Brain microvascular endothelial cell (primary cell): ENCODE measurements at regions not wholly inside any gene's neighbourhood (a gene's known extent, or its start where the extent isn't known, plus 50 kb on each side); places are given as distances from the start of the nearest gene placed in this dataset.

Source experiments
- DNase-seq: peaks from one replicate; pipeline ENCODE4 v3.0.0-alpha.2; 2020
- H3K27ac ChIP-seq: fragments of 250-450 bp; sonication (Bioruptor Pico); 2 replicates; pipeline ENCODE4 v1.5.1; 2020; ENCODE audit warnings: mild to moderate bottlenecking, moderate library complexity
- H3K27me3 ChIP-seq: fragments of 250-450 bp; sonication (Bioruptor Pico); replicated peaks from 2 replicates; pipeline ENCODE4 v1.5.1; 2020; ENCODE audit warnings: mild to moderate bottlenecking
- H3K36me3 ChIP-seq: fragments of 250-450 bp; sonication (Bioruptor Pico); replicated peaks from 2 replicates; pipeline ENCODE4 v1.5.1; 2020; ENCODE audit warnings: mild to moderate bottlenecking
- H3K4me3 ChIP-seq: 2 replicates; pipeline ENCODE4 v1.5.1; 2011; ENCODE audit warnings: low read depth, mild to moderate bottlenecking, control low read depth, low read length, moderate library complexity
- in situ Hi-C: cut with HindIII; loops from 2 replicates; pipeline ENCODE4 v1.10.0; 2017; ENCODE audit warnings: low sequenced_read_pairs, low pct_ligation_motif_present
- TF ChIP-seq, protein P1 (sequence below): IDR thresholded peaks from 2 replicates; pipeline ENCODE4 v1.5.1; 2011; ENCODE audit warnings: low read depth, mild to moderate bottlenecking, moderate library complexity, low read length, control low read depth, inconsistent platforms; ENCODE audit errors: missing control alignments

DNA sequence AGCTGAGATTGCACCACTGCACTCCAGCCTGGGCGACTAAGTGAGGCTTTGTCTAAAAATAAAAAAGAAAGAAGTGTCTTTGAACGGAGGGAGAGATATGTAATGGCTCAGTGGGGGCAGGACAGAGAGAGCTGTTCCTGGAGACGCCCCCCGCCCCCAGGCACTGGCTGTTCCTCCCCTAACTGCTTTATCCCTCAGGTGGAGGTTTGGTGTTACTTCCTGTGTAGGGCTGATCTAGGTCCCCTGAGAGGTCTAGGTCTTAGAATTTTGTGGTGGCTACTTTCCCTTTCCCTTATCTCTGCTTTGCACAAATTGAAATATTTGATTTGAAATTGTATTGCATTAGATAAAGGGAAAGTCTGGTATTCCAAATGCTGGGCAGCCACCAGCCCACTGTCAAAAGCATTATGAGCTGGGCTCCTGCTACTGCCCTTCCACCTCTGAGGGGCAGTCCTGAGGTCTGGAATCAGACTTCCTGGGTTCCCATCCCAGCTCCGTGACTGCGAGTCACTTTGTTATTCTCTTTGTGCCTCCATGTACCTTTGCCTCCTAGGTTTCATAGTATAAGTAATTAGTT, 134.8 kb upstream of the KIF26B start:
- TF ChIP-seq, protein P1, sequence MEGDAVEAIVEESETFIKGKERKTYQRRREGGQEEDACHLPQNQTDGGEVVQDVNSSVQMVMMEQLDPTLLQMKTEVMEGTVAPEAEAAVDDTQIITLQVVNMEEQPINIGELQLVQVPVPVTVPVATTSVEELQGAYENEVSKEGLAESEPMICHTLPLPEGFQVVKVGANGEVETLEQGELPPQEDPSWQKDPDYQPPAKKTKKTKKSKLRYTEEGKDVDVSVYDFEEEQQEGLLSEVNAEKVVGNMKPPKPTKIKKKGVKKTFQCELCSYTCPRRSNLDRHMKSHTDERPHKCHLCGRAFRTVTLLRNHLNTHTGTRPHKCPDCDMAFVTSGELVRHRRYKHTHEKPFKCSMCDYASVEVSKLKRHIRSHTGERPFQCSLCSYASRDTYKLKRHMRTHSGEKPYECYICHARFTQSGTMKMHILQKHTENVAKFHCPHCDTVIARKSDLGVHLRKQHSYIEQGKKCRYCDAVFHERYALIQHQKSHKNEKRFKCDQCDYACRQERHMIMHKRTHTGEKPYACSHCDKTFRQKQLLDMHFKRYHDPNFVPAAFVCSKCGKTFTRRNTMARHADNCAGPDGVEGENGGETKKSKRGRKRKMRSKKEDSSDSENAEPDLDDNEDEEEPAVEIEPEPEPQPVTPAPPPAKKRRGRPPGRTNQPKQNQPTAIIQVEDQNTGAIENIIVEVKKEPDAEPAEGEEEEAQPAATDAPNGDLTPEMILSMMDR, result no peak
- in situ Hi-C loops, result no loop called here
- H3K36me3 ChIP-seq, result no peaks in the 10 kb centered on the region
- no peaks in the 10 kb centered on the region for H3K27me3 ChIP-seq
- H3K27ac ChIP-seq, result no peak overlapping the region
- no peak for DNase-seq
- H3K4me3 ChIP-seq, result no peak overlapping the region

DNA sequence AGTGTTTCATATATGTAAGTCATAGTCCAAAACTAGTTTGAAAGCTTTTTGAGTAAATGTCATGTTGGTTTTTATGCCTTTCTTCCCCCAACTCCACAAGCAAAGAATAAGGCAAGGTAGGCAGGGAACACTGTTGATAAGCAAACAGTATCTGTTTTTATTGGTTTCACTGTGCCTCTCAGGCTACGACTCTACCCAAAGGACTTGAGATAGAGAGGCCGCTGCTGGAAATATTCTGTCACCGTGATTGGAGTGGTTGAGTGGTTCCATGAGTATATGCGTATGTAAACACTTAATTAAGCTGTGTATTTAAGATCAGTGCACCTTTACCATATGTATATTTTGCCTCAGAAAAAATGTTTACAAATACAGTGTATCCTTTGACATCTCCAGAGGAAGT, 138.1 kb upstream of the KIF26B start:
- Histone ChIP-seq H3K36me3 (no peaks in the 10 kb centered on the region), H3K27ac (no peak overlapping the region), H3K27me3 (no peaks in the 10 kb centered on the region), H3K4me3 (no peak overlapping the region)
- TF ChIP-seq, protein P1, result no peak
- DNase-seq, result no peak
- in situ Hi-C loops, result no loop called here

DNA sequence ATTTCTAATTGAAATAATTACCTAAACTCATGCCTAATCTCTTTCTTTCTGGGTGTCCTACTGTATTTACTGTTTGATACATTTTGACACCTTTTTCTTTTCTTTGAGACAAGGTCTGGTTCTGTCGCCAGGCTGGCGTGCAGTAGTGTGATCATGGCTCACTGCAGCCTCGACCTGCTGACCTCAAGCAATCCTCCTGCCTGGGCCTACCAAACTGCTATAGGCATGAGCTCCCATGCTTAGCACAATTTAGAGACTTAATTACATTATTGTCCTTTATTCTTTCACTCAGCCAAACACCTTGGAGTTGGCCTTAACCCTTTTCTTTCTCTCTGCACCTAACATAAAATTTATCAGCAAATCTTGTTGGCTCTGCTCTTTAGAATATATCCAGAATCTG, 139.8 kb upstream of the KIF26B start:
- H3K27ac ChIP-seq, result no peak overlapping the region
- TF ChIP-seq, protein P1, result no peak
- no peak overlapping the region for H3K4me3 ChIP-seq
- H3K27me3 ChIP-seq, result no peaks in the 10 kb centered on the region
- H3K36me3 ChIP-seq, result no peaks in the 10 kb centered on the region
- in situ Hi-C loops, result no loop called here
- DNase-seq, result no peak

DNA sequence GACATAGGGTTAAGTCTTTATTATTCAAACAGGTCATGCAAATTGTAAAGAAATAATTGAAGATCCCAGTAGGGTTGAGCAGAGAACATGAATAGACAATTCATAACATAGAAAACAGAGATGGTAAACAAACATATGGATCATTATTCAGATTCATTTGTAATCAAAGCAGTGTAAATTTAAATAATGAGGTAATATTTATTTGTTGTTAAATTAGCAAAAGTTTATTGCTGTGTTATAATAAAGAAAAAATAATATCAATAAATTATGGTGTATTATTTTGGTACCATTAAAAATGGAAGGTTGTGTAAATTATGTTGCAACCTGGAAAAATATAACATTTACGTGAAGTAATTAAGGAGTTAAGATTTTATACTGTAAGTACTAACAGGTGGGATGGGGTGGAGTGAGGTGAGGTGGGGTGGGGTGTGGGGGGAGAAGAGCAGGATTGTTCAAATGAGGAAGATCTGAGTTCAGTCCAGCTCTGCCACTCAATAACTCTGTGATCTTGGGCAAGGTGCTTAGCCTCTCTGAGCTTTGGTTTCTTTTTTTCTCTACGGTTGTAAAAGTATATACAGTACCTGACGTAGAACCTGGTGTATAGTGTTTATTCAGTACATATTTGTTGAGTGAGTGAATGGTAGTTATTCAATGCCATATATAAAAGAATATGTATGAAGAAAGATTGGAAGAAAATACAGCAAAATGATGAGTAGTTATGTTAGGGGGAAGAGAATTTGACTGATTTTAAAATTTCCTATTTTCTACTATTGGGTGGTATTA, 140.3 kb upstream of the KIF26B start:
- Histone ChIP-seq H3K36me3 (no peaks in the 10 kb centered on the region), H3K27me3 (no peaks in the 10 kb centered on the region), H3K27ac (no peak overlapping the region), H3K4me3 (no peak overlapping the region)
- in situ Hi-C loops, result no loop called here
- no peak for DNase-seq
- TF ChIP-seq, protein P1, result no peak

DNA sequence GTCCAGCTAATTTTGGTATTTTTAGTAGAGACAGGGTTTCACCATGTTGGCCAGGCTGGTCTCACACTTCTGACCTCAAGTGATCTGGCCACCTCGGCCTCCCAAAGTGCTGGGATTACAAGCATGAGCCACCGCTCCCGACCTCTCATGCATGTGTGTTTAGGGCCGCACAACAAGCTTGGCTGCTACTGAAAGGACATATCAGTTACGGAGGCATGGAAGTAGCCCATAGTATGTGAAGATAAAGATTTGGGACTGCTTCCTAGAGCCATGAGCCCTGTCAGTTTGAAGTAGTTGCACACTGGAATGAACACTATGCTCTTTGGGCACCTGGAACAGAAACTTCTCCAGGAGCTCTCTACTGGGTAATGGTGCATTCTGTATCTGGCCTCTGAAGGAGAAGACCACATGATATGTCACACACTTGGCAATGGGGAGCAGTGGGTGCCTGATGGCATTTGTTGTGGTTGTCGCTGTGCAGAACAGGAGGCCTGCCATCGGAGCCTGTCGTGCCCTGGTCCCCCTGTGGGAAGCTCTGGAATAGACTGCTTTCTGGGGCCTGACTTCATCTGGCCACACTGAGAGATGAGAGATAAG, 144.7 kb upstream of the KIF26B start:
- Histone ChIP-seq H3K4me3 (no peak overlapping the region), H3K27me3 (no peaks in the 10 kb centered on the region), H3K27ac (no peak overlapping the region), H3K36me3 (no peaks in the 10 kb centered on the region)
- TF ChIP-seq, protein P1, result no peak
- in situ Hi-C loops, result no loop called here
- no peak for DNase-seq
